SK-N-SH treated with all-trans-retinoic acid at 6 μM for 48 hours (cell line): ENCODE measurements at regions not wholly inside any gene's neighbourhood (a gene's known extent, or its start where the extent isn't known, plus 50 kb on each side); places are given as distances from the start of the nearest gene placed in this dataset.

Source experiments
- ATAC-seq: fragments of 200-7000 bp; cut with Tn5 transposase; 3 replicates; pipeline ENCODE4 v1.9.1; 2020; ENCODE audit warnings: mild to moderate bottlenecking, moderate library complexity
- ARNTL ChIP-seq: fragments of 450-650 bp; formaldehyde crosslinking; IDR thresholded peaks from 2 replicates; pipeline ENCODE4 v1.5.0; 2020; ENCODE audit warnings: low read depth, mild to moderate bottlenecking, moderate library complexity, borderline replicate concordance
- BACH2 ChIP-seq: fragments of 250-450 bp; sonication (Bioruptor Pico); IDR thresholded peaks from 2 replicates; pipeline ENCODE4 v1.9.0; 2021; ENCODE audit warnings: mild to moderate bottlenecking, borderline replicate concordance
- ESRRG ChIP-seq: fragments of 250-450 bp; sonication (Bioruptor Pico); IDR thresholded peaks from 2 replicates; pipeline ENCODE4 v1.6.1; 2021; ENCODE audit warnings: mild to moderate bottlenecking
- GLIS3 ChIP-seq: fragments of 250-450 bp; sonication (Bioruptor Pico); IDR thresholded peaks from 2 replicates; pipeline ENCODE4 v1.5.0; 2020; ENCODE audit warnings: mild to moderate bottlenecking, moderate library complexity
- OSR1 ChIP-seq: fragments of 250-450 bp; sonication (Bioruptor Pico); IDR thresholded peaks from 2 replicates; pipeline ENCODE4 v1.8.0; 2022; ENCODE audit warnings: moderate library complexity, mild to moderate bottlenecking, inconsistent platforms
- PPARA ChIP-seq: fragments of 250-450 bp; sonication (Bioruptor Pico); IDR thresholded peaks from 2 replicates; pipeline ENCODE4 v1.5.0; 2020; ENCODE audit warnings: mild to moderate bottlenecking, borderline replicate concordance
- RARB ChIP-seq: fragments of 250-450 bp; sonication (Bioruptor Pico); IDR thresholded peaks from 2 replicates; pipeline ENCODE4 v1.8.0; 2021; ENCODE audit warnings: mild to moderate bottlenecking, moderate library complexity
- SNAI2 ChIP-seq: fragments of 250-450 bp; sonication (Bioruptor Pico); IDR thresholded peaks from 2 replicates; pipeline ENCODE4 v1.5.0; 2020; ENCODE audit warnings: mild to moderate bottlenecking, moderate library complexity
- TCF4 ChIP-seq: fragments of 250-450 bp; sonication (Bioruptor Pico); IDR thresholded peaks from 2 replicates; pipeline ENCODE4 v1.8.0; 2021; ENCODE audit warnings: mild to moderate bottlenecking, moderate library complexity, borderline replicate concordance
- TOX ChIP-seq: fragments of 250-450 bp; sonication (Bioruptor Pico); IDR thresholded peaks from 2 replicates; pipeline ENCODE4 v1.8.0; 2021; ENCODE audit warnings: mild to moderate bottlenecking, moderate library complexity, borderline replicate concordance
- ZC3H10 ChIP-seq: fragments of 250-450 bp; sonication (Bioruptor Pico); IDR thresholded peaks from 2 replicates; pipeline ENCODE4 v1.5.1; 2021; ENCODE audit warnings: mild to moderate bottlenecking, moderate library complexity
- ZFP3 ChIP-seq: fragments of 250-450 bp; sonication (Bioruptor Pico); IDR thresholded peaks from 2 replicates; pipeline ENCODE4 v1.5.0; 2020; ENCODE audit warnings: mild to moderate bottlenecking, moderate library complexity
- ZFP30 ChIP-seq: fragments of 450-650 bp; formaldehyde crosslinking; IDR thresholded peaks from 2 replicates; pipeline ENCODE4 v1.5.0; 2022; ENCODE audit warnings: mild to moderate bottlenecking, moderate library complexity
- ZNF565 ChIP-seq: fragments of 450-650 bp; formaldehyde crosslinking; conservative IDR thresholded peaks from 2 replicates; pipeline ENCODE4 v1.5.0; 2020; ENCODE audit warnings: low read depth, mild to moderate bottlenecking, moderate library complexity
- ZNF70 ChIP-seq: fragments of 450-650 bp; formaldehyde crosslinking; IDR thresholded peaks from 2 replicates; pipeline ENCODE4 v1.5.0; 2020; ENCODE audit warnings: mild to moderate bottlenecking, moderate library complexity
- ZNF8 ChIP-seq: fragments of 450-650 bp; formaldehyde crosslinking; IDR thresholded peaks from 2 replicates; pipeline ENCODE4 v1.5.0; 2020; ENCODE audit warnings: mild to moderate bottlenecking, moderate library complexity
- TF ChIP-seq, protein P1 (sequence below): fragments of 250-450 bp; sonication (Bioruptor Pico); IDR thresholded peaks from 2 replicates; pipeline ENCODE4 v1.5.0; 2020; ENCODE audit warnings: mild to moderate bottlenecking, moderate library complexity
- TF ChIP-seq, protein P2 (sequence below): fragments of 250-450 bp; sonication (Bioruptor Pico); IDR thresholded peaks from 2 replicates; pipeline ENCODE4 v1.5.1; 2021; ENCODE audit warnings: mild to moderate bottlenecking, moderate library complexity
- TF ChIP-seq, protein P3 (sequence below): fragments of 250-450 bp; sonication (Bioruptor Pico); IDR thresholded peaks from 2 replicates; pipeline ENCODE4 v1.5.1; 2020; ENCODE audit warnings: low read depth, mild to moderate bottlenecking, moderate library complexity
- TF ChIP-seq, protein P4 (sequence below): fragments of 250-450 bp; sonication (Bioruptor Pico); IDR thresholded peaks from 2 replicates; pipeline ENCODE4 v1.8.0; 2020; ENCODE audit warnings: mild to moderate bottlenecking, moderate library complexity, borderline replicate concordance
- TF ChIP-seq, protein P5 (sequence below): fragments of 250-450 bp; sonication (Bioruptor Pico); IDR thresholded peaks from 2 replicates; pipeline ENCODE4 v1.8.0; 2021; ENCODE audit warnings: low read depth, mild to moderate bottlenecking, moderate library complexity, borderline replicate concordance

DNA sequence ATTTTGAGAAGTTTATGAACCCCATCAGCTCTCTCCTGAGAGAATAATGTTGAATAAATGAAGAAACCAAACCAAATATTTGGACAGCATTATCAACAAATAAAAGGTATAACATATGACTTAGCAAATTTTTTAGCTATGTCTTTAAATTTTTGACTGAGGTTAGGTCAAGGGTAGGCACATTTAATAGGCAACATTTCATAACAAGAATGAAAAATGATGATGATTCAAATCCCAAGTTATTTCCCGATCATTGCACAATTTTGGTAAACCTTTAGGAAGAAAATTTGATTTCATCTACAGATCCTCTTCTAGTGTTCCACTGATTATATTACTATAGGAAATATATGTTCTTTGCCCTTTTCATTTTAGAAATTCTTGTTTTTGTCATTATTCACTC is 123.7 kb upstream of the TLR3 start (continued):
- TF ChIP-seq, protein P1, sequence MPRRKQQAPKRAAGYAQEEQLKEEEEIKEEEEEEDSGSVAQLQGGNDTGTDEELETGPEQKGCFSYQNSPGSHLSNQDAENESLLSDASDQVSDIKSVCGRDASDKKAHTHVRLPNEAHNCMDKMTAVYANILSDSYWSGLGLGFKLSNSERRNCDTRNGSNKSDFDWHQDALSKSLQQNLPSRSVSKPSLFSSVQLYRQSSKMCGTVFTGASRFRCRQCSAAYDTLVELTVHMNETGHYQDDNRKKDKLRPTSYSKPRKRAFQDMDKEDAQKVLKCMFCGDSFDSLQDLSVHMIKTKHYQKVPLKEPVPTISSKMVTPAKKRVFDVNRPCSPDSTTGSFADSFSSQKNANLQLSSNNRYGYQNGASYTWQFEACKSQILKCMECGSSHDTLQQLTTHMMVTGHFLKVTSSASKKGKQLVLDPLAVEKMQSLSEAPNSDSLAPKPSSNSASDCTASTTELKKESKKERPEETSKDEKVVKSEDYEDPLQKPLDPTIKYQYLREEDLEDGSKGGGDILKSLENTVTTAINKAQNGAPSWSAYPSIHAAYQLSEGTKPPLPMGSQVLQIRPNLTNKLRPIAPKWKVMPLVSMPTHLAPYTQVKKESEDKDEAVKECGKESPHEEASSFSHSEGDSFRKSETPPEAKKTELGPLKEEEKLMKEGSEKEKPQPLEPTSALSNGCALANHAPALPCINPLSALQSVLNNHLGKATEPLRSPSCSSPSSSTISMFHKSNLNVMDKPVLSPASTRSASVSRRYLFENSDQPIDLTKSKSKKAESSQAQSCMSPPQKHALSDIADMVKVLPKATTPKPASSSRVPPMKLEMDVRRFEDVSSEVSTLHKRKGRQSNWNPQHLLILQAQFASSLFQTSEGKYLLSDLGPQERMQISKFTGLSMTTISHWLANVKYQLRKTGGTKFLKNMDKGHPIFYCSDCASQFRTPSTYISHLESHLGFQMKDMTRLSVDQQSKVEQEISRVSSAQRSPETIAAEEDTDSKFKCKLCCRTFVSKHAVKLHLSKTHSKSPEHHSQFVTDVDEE = no peak
- TF ChIP-seq, protein P2, sequence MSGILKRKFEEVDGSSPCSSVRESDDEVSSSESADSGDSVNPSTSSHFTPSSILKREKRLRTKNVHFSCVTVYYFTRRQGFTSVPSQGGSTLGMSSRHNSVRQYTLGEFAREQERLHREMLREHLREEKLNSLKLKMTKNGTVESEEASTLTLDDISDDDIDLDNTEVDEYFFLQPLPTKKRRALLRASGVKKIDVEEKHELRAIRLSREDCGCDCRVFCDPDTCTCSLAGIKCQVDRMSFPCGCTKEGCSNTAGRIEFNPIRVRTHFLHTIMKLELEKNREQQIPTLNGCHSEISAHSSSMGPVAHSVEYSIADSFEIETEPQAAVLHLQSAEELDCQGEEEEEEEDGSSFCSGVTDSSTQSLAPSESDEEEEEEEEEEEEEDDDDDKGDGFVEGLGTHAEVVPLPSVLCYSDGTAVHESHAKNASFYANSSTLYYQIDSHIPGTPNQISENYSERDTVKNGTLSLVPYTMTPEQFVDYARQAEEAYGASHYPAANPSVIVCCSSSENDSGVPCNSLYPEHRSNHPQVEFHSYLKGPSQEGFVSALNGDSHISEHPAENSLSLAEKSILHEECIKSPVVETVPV (CRISPR knock-in tag) = no peak

DNA sequence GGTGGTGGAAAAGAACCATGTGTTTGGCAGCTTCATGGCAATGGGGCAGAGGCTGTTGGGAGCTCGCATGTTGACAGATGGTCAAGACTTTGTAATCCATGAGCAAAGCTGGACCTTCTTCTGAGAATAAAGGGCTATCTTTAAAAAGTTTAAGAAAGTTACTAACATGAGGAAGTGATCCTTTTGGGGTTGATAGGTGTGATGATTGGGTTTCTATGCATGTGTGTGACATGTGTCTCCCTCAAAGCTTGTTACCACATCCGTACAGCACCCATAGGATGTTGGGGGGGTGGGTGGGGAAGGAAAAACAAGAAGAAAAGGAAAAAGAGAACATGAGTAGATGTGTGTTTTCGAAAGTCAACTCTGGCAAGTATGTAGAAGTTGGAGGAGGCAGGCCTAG is 123.0 kb upstream of the TLR3 start:
- no peak for ATAC-seq
- TF ChIP-seq ZNF70 (CRISPR knock-in tag) (no peak), SNAI2 (no peak), TOX (CRISPR knock-in tag) (no peak), ESRRG (no peak), BACH2 (CRISPR knock-in tag) (no peak), ARNTL (CRISPR knock-in tag) (no peak), ZC3H10 (no peak), OSR1 (no peak), ZFP3 (CRISPR knock-in tag) (no peak), PPARA (CRISPR knock-in tag) (no peak), ZNF565 (no peak), ZNF8 (no peak), RARB (CRISPR knock-in tag) (no peak), GLIS3 (no peak), TCF4 (CRISPR knock-in tag) (no peak), ZFP30 (CRISPR knock-in tag) (no peak)
- TF ChIP-seq, protein P3, sequence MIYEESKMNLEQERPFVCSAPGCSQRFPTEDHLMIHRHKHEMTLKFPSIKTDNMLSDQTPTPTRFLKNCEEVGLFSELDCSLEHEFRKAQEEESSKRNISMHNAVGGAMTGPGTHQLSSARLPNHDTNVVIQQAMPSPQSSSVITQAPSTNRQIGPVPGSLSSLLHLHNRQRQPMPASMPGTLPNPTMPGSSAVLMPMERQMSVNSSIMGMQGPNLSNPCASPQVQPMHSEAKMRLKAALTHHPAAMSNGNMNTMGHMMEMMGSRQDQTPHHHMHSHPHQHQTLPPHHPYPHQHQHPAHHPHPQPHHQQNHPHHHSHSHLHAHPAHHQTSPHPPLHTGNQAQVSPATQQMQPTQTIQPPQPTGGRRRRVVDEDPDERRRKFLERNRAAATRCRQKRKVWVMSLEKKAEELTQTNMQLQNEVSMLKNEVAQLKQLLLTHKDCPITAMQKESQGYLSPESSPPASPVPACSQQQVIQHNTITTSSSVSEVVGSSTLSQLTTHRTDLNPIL (CRISPR knock-in tag) = no peak
- TF ChIP-seq, protein P1 = no peak
- TF ChIP-seq, protein P4, sequence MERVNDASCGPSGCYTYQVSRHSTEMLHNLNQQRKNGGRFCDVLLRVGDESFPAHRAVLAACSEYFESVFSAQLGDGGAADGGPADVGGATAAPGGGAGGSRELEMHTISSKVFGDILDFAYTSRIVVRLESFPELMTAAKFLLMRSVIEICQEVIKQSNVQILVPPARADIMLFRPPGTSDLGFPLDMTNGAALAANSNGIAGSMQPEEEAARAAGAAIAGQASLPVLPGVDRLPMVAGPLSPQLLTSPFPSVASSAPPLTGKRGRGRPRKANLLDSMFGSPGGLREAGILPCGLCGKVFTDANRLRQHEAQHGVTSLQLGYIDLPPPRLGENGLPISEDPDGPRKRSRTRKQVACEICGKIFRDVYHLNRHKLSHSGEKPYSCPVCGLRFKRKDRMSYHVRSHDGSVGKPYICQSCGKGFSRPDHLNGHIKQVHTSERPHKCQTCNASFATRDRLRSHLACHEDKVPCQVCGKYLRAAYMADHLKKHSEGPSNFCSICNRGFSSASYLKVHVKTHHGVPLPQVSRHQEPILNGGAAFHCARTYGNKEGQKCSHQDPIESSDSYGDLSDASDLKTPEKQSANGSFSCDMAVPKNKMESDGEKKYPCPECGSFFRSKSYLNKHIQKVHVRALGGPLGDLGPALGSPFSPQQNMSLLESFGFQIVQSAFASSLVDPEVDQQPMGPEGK = no peak
- TF ChIP-seq, protein P2 (CRISPR knock-in tag) = no peak

DNA sequence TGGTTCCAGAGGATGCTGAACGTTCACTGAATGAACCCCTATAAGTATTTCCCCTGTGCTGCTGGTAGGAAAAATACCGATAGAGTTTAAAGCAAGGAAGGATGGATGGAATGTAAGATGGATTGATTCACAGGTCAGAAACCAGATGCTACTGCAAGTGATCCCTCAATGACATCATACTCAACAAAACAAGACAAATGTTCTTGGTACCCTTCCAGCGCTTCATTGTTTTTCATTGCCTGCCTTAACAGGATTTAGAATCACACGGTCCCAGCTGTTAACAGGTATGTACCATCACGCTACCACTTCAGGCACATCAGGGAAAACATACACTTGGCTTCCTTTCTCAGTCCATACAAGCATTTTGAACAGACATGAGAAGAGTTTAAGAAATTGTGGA is 118.1 kb upstream of the TLR3 start:
- no peak for ATAC-seq
- TF ChIP-seq SNAI2 = no peak
- TF ChIP-seq, protein P1 = no peak
- TF ChIP-seq, protein P4 = no peak
- TF ChIP-seq, protein P5, sequence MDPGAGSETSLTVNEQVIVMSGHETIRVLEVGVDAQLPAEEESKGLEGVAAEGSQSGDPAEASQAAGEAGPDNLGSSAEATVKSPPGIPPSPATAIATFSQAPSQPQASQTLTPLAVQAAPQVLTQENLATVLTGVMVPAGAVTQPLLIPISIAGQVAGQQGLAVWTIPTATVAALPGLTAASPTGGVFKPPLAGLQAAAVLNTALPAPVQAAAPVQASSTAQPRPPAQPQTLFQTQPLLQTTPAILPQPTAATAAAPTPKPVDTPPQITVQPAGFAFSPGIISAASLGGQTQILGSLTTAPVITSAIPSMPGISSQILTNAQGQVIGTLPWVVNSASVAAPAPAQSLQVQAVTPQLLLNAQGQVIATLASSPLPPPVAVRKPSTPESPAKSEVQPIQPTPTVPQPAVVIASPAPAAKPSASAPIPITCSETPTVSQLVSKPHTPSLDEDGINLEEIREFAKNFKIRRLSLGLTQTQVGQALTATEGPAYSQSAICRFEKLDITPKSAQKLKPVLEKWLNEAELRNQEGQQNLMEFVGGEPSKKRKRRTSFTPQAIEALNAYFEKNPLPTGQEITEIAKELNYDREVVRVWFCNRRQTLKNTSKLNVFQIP (CRISPR knock-in tag) = no peak
